Left lung (tissue), 4 donors: ENCODE measurements at regions not wholly inside any gene's neighbourhood (a gene's known extent, or its start where the extent isn't known, plus 50 kb on each side); places are given as distances from the start of the nearest gene placed in this dataset.

Source experiments
- ATAC-seq: fragments of 200-7000 bp; cut with Tn5 transposase; one replicate; pipeline ENCODE4 v1.9.1; 2020; ENCODE audit warnings: moderate library complexity
- DNase-seq, 4 donors: peaks; one replicate each; pipeline ENCODE4 v3.0.0-alpha.2; 2013 to 2020
- H3K27ac ChIP-seq, 2 donors: fragments of 200-600 bp; sonication (generic) in 1 of 2; one replicate each; pipeline versions ENCODE4 v1.5.0 to v1.8.0; 2020 to 2021
- H3K27me3 ChIP-seq, 2 donors: fragments of 200-600 bp; sonication (generic) in 1 of 2; one replicate each; pipeline versions ENCODE4 v1.5.0 to v1.8.0; 2020 to 2021
- H3K36me3 ChIP-seq, 2 donors: fragments of 200-600 bp; sonication (generic) in 1 of 2; one replicate each; pipeline versions ENCODE4 v1.5.0 to v1.8.0; 2020 to 2021
- H3K4me1 ChIP-seq, 2 donors: fragments of 200-600 bp; one replicate each; pipeline ENCODE4 v1.8.0; 2021
- H3K4me3 ChIP-seq, 2 donors: fragments of 200-600 bp; sonication (generic) in 1 of 2; one replicate each; pipeline versions ENCODE4 v1.5.0 to v1.8.0; 2020 to 2021; ENCODE audit warnings: mild to moderate bottlenecking in 1 of 2
- H3K9me3 ChIP-seq, 2 donors: fragments of 200-600 bp; sonication (generic) in 1 of 2; one replicate each; pipeline versions ENCODE4 v1.5.0 to v1.8.0; 2020 to 2021
- intact Hi-C, 2 donors: fragments of 100-400 bp; cut with DNase I; formaldehyde crosslinking; loops; one replicate each; pipeline versions ENCODE4 v1.11.2 to v1.14.2; 2022
- TF ChIP-seq, protein P1 (sequence below), 2 donors: fragments of 200-600 bp; sonication (generic) in 1 of 2; IDR thresholded peaks; one replicate each; pipeline versions ENCODE4 v1.5.0 to v1.8.0; 2021; ENCODE audit warnings: antibody characterized with exemption in 2 of 2
- donor health status: DM: no; HTN: yes; CAD: no.
- donor health status: DM: no; HTN: no; CAD: no.

GRCh38 chr3:162764051-162764807 is 1267.6 kb downstream of the OTOL1 start:
- no peak overlapping the region for H3K4me3 ChIP-seq
- H3K27ac ChIP-seq: no peak overlapping the region
- intact Hi-C loops: no loop called here
- TF ChIP-seq, protein P1, sequence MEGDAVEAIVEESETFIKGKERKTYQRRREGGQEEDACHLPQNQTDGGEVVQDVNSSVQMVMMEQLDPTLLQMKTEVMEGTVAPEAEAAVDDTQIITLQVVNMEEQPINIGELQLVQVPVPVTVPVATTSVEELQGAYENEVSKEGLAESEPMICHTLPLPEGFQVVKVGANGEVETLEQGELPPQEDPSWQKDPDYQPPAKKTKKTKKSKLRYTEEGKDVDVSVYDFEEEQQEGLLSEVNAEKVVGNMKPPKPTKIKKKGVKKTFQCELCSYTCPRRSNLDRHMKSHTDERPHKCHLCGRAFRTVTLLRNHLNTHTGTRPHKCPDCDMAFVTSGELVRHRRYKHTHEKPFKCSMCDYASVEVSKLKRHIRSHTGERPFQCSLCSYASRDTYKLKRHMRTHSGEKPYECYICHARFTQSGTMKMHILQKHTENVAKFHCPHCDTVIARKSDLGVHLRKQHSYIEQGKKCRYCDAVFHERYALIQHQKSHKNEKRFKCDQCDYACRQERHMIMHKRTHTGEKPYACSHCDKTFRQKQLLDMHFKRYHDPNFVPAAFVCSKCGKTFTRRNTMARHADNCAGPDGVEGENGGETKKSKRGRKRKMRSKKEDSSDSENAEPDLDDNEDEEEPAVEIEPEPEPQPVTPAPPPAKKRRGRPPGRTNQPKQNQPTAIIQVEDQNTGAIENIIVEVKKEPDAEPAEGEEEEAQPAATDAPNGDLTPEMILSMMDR (IDR thresholded peaks at IDR 0.05): no peak
- no peaks in the 10 kb centered on the region for H3K36me3 ChIP-seq
- H3K27me3 ChIP-seq: no peaks in the 10 kb centered on the region
- H3K4me1 ChIP-seq: no peaks in the 10 kb centered on the region
- ATAC-seq (no peak), DNase-seq (no peak)
- peaks cover 0 to 7% of the 10 kb centered on the region in 2 donors for H3K9me3 ChIP-seq

DNA sequence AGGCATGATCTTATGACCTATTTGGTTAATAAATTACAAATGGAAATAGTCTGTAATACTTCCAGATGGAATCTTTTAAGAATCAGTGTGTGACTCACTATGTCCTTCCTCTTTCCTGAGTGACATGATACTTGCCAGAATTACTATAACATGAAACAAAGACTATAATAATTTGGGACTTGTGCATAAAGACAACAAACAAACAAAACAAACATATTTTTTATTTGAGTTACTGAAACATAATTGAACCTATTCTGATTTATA is 1268.1 kb downstream of the OTOL1 start:
- TF ChIP-seq, protein P1 (IDR thresholded peaks at IDR 0.05): no peak
- DNase-seq: no peak
- H3K4me3 ChIP-seq: no peak overlapping the region
- no peak for ATAC-seq
- no peaks in the 10 kb centered on the region for H3K4me1 ChIP-seq
- no peaks in the 10 kb centered on the region for H3K36me3 ChIP-seq
- no peaks in the 10 kb centered on the region for H3K27me3 ChIP-seq
- peaks cover 0 to 7% of the 10 kb centered on the region in 2 donors for H3K9me3 ChIP-seq
- intact Hi-C loops: no loop called here
- H3K27ac ChIP-seq: no peak overlapping the region

DNA sequence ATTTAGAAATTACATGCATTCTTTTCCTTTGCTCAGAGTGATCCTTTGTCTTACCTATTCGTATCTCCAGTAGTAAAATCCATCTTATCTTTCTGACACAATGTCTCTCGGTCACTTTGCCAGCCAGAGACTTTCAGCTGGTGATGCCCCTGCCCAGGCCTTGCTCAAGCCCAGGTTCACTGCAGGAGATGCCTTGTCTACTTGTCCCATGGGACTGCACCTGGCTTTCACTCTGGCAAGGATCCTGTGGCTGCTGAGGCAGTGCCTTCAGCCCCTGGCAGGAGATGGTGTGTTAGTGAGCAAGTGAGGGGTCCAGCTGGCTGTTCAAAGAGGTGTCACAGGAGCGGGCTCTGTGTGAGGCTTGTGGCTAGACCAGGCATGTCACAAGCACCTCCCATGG is 1268.9 kb downstream of the OTOL1 start:
- H3K4me1 ChIP-seq: no peaks in the 10 kb centered on the region
- TF ChIP-seq, protein P1 (IDR thresholded peaks at IDR 0.05): no peak
- ATAC-seq (no peak), DNase-seq (no peak)
- H3K9me3 ChIP-seq: peaks cover 0 to 7% of the 10 kb centered on the region in 2 donors
- intact Hi-C loops: no loop called here
- no peak overlapping the region for H3K27ac ChIP-seq
- H3K4me3 ChIP-seq: no peak overlapping the region
- H3K27me3 ChIP-seq: no peaks in the 10 kb centered on the region
- H3K36me3 ChIP-seq: no peaks in the 10 kb centered on the region

- Histone ChIP-seq H3K27ac (no peak overlapping the region), H3K9me3 (peaks cover 0 to 7% of the 10 kb centered on the region in 2 donors), H3K36me3 (no peaks in the 10 kb centered on the region), H3K27me3 (no peaks in the 10 kb centered on the region), H3K4me3 (no peak overlapping the region), H3K4me1 (no peaks in the 10 kb centered on the region)
- no peak for ATAC-seq
- TF ChIP-seq, protein P1 (IDR thresholded peaks at IDR 0.05): no peak
- intact Hi-C loops: no loop called here
- no peak for DNase-seq
Observed at GRCh38 chr3:162769564-162769963, 1273.0 kb downstream of the OTOL1 start.

- intact Hi-C loops: no loop called here
- no peak overlapping the region for H3K4me3 ChIP-seq
- H3K27ac ChIP-seq: no peak overlapping the region
- no peak for ATAC-seq
- no peaks in the 10 kb centered on the region for H3K4me1 ChIP-seq
- no peaks in the 10 kb centered on the region for H3K27me3 ChIP-seq
- H3K36me3 ChIP-seq: no peaks in the 10 kb centered on the region
- peaks cover 0 to 6% of the 10 kb centered on the region in 2 donors for H3K9me3 ChIP-seq
- TF ChIP-seq, protein P1 (IDR thresholded peaks at IDR 0.05): no peak
- DNase-seq: no peak
Observed at GRCh38 chr3:162770551-162770950, 1273.9 kb downstream of the OTOL1 start.
